OCI-LY3 (cell line): ENCODE measurements at regions not wholly inside any gene's neighbourhood (a gene's known extent, or its start where the extent isn't known, plus 50 kb on each side); places are given as distances from the start of the nearest gene placed in this dataset.

ENCODE experiments used
- EZH2phosphoT487 ChIP-seq: fragments of 200-600 bp; shearing (Covaris generic); IDR thresholded peaks from 2 replicates; pipeline ENCODE4 v1.6.1; 2018; ENCODE audit warnings: antibody characterized with exemption, mixed run types, low read depth
- TF ChIP-seq, protein P1 (sequence below): fragments of 200-600, 300-600 bp; sonication (generic); IDR thresholded peaks from 2 replicates; pipeline ENCODE4 v1.5.1; 2014; ENCODE audit warnings: antibody characterized with exemption, low read length, low read depth

DNA sequence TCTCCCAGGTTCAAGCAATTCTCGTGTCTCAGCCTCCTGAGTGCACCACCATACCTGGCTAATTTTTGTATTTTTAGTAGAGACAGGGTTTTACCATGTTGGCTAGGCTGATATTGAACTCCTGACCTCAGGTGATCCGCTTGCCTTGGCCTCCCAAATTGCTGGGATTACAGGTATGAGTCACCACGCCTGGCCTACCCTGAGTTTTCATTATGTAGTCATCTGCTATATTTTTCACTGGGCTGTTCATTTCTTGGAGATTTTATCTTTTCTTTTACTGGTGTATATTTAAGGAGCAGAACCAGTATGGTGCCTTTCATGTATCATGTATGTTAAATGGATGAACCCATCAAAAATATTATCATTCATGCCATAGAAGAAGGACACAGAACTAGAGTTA lies 377.0 kb upstream of the ACTBL2 start:
- TF ChIP-seq, protein P1, sequence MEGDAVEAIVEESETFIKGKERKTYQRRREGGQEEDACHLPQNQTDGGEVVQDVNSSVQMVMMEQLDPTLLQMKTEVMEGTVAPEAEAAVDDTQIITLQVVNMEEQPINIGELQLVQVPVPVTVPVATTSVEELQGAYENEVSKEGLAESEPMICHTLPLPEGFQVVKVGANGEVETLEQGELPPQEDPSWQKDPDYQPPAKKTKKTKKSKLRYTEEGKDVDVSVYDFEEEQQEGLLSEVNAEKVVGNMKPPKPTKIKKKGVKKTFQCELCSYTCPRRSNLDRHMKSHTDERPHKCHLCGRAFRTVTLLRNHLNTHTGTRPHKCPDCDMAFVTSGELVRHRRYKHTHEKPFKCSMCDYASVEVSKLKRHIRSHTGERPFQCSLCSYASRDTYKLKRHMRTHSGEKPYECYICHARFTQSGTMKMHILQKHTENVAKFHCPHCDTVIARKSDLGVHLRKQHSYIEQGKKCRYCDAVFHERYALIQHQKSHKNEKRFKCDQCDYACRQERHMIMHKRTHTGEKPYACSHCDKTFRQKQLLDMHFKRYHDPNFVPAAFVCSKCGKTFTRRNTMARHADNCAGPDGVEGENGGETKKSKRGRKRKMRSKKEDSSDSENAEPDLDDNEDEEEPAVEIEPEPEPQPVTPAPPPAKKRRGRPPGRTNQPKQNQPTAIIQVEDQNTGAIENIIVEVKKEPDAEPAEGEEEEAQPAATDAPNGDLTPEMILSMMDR, result no peak
- TF ChIP-seq EZH2phosphoT487, result no peak
